HG02938 (cell line): ENCODE measurements at regions not wholly inside any gene's neighbourhood (a gene's known extent, or its start where the extent isn't known, plus 50 kb on each side); places are given as distances from the start of the nearest gene placed in this dataset.

Source experiments
- ATAC-seq: cut with Tn5 transposase; IDR thresholded peaks from one replicate; pipeline ENCODE4 v1.9.1; 2021; ENCODE audit warnings: mild to moderate bottlenecking, moderate library complexity; ENCODE audit not compliant: unreplicated experiment

- no peak for ATAC-seq
Observed at GRCh38 chr1:34645109-34645688, 109.6 kb upstream of the GJB5 start.

GRCh38 chr1:34645919-34646318 is 108.9 kb upstream of the GJB5 start:
- ATAC-seq = no peak

GRCh38 chr1:34648501-34648900 is 106.3 kb upstream of the GJB5 start:
- no peak for ATAC-seq

- ATAC-seq = no peak
Observed at GRCh38 chr1:34650090-34650489, 104.8 kb upstream of the GJB5 start.

GRCh38 chr1:34650800-34651199 is 104.0 kb upstream of the GJB5 start:
- ATAC-seq = no peak

- no peak for ATAC-seq
Observed at GRCh38 chr1:34653110-34653509, 101.7 kb upstream of the GJB5 start.

GRCh38 chr1:34655206-34655874 is 99.5 kb upstream of the GJB5 start:
- no peak for ATAC-seq

- no peak for ATAC-seq
Observed at GRCh38 chr1:34655875-34656240, 99.0 kb upstream of the GJB5 start.

- no peak for ATAC-seq
Observed at GRCh38 chr1:34656299-34656698, 98.5 kb upstream of the GJB5 start.

GRCh38 chr1:34656731-34657130 is 98.1 kb upstream of the GJB5 start:
- no peak for ATAC-seq

- no peak for ATAC-seq
Observed at GRCh38 chr1:34657266-34657665, 97.6 kb upstream of the GJB5 start.

GRCh38 chr1:34657849-34658248 is 97.0 kb upstream of the GJB5 start:
- no peak for ATAC-seq

- ATAC-seq = no peak
Observed at GRCh38 chr1:34663031-34663430, 91.8 kb upstream of the GJB5 start.

- ATAC-seq = no peak
Observed at GRCh38 chr1:34668063-34668462, 86.8 kb upstream of the GJB5 start.

GRCh38 chr1:34670982-34671381 is 83.9 kb upstream of the GJB5 start:
- ATAC-seq = no peak

- ATAC-seq = no peak
Observed at GRCh38 chr1:34671887-34672286, 83.0 kb upstream of the GJB5 start.

GRCh38 chr1:34681480-34682451 is 73.1 kb upstream of the GJB5 start:
- no peak for ATAC-seq

- no peak for ATAC-seq
Observed at GRCh38 chr1:34682452-34683223, 72.2 kb upstream of the GJB5 start.

GRCh38 chr1:34683616-34684015 is 71.2 kb upstream of the GJB5 start:
- ATAC-seq = no peak

GRCh38 chr1:34684266-34684665 is 70.6 kb upstream of the GJB5 start:
- ATAC-seq = no peak

- no peak for ATAC-seq
Observed at GRCh38 chr1:34685225-34685624, 69.6 kb upstream of the GJB5 start.
